Progenitor cell of endocrine pancreas (in vitro differentiated cells): ENCODE measurements at regions not wholly inside any gene's neighbourhood (a gene's known extent, or its start where the extent isn't known, plus 50 kb on each side); places are given as distances from the start of the nearest gene placed in this dataset.

ENCODE experiments used
- DNase-seq: peaks from one replicate; pipeline ENCODE4 v3.0.0; 2021; ENCODE audit warnings: low spot score; ENCODE audit not compliant: unreplicated experiment
- H3K27ac Mint-ChIP-seq: 2 replicates; pipeline ENCODE4 v1.8.0; 2021; ENCODE audit warnings: mild to moderate bottlenecking, moderate library complexity, mixed read lengths
- H3K27me3 Mint-ChIP-seq: 2 replicates; pipeline ENCODE4 v1.8.0; 2021; ENCODE audit warnings: mixed read lengths
- H3K36me3 Mint-ChIP-seq: 2 replicates; pipeline ENCODE4 v1.8.0; 2022; ENCODE audit warnings: mixed read lengths; ENCODE audit not compliant: insufficient read depth
- H3K4me1 Mint-ChIP-seq: 2 replicates; pipeline ENCODE4 v1.8.0; 2021; ENCODE audit warnings: low read depth, mixed read lengths
- H3K4me3 Mint-ChIP-seq: 2 replicates; pipeline ENCODE4 v1.8.0; 2021; ENCODE audit warnings: low read depth, mild to moderate bottlenecking, moderate library complexity, mixed read lengths
- H3K9me3 Mint-ChIP-seq: 2 replicates; pipeline ENCODE4 v1.8.0; 2021; ENCODE audit warnings: low read depth, mixed read lengths
- TF ChIP-seq, protein P1 (sequence below): fragments of 200-600 bp; sonication (generic); IDR thresholded peaks from one replicate; pipeline ENCODE4 v1.5.0; 2021; ENCODE audit warnings: antibody characterized with exemption, mild to moderate bottlenecking; ENCODE audit not compliant: unreplicated experiment

DNA sequence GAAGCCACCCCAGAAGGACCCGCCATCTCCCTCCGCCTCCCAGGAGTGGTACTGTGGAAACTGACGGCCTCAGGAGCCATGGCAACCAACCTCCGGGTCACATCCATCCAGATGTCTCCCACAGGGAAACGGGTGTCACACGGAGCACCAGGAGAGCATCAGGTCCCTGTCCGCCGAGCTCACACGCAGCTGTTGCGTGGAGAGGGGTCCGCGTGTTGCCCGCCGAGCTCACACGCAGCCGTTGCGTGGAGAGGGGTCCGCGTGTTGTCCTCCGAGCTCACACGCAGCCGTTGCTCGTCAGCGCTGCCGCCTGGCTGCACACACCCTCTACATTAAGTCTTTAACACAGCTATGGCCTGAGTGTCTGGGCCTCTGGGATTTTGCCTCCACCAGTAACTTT, 311.1 kb upstream of the SHH start:
- H3K4me3 Mint-ChIP-seq = no peak overlapping the region
- no peak overlapping the region for H3K27ac Mint-ChIP-seq
- DNase-seq = no peak
- TF ChIP-seq, protein P1, sequence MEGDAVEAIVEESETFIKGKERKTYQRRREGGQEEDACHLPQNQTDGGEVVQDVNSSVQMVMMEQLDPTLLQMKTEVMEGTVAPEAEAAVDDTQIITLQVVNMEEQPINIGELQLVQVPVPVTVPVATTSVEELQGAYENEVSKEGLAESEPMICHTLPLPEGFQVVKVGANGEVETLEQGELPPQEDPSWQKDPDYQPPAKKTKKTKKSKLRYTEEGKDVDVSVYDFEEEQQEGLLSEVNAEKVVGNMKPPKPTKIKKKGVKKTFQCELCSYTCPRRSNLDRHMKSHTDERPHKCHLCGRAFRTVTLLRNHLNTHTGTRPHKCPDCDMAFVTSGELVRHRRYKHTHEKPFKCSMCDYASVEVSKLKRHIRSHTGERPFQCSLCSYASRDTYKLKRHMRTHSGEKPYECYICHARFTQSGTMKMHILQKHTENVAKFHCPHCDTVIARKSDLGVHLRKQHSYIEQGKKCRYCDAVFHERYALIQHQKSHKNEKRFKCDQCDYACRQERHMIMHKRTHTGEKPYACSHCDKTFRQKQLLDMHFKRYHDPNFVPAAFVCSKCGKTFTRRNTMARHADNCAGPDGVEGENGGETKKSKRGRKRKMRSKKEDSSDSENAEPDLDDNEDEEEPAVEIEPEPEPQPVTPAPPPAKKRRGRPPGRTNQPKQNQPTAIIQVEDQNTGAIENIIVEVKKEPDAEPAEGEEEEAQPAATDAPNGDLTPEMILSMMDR = no peak
- no peaks in the 10 kb centered on the region for H3K36me3 Mint-ChIP-seq
- no peaks in the 10 kb centered on the region for H3K9me3 Mint-ChIP-seq
- peaks cover 9% of the 10 kb centered on the region for H3K27me3 Mint-ChIP-seq
- H3K4me1 Mint-ChIP-seq = no peaks in the 10 kb centered on the region

DNA sequence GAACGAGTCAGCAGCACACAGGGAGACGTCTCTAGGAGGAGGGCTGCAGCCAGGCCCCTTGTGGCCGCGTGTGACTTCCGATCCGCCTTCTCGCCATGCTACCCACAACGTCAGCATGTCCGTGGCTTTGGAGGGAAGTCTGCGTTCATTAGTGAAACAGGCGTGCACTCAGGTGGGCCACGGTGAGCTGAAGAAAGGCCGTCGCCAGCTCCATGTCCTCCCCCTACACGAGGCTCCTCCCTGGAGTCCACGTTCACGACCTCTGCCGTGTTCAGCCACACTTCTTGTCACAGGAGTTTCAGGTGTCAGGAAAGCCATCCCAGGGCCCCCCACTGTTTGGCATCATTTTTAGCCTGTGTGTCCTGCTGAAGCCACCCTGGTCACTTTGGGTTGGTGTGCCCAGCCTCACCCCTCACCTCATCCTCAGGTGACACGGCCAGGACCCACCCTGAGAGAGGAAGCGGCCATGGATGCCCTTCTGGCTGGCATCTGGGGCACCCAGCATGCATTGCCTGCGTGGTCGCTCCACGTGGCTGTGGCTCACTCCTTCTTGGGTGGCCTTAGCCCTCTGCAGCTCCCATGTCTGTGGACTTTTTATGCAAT, 310.6 kb upstream of the SHH start:
- no peak for DNase-seq
- H3K27ac Mint-ChIP-seq = no peak overlapping the region
- H3K36me3 Mint-ChIP-seq = no peaks in the 10 kb centered on the region
- H3K27me3 Mint-ChIP-seq = peaks cover 9% of the 10 kb centered on the region
- H3K9me3 Mint-ChIP-seq = no peaks in the 10 kb centered on the region
- TF ChIP-seq, protein P1 = no peak
- H3K4me1 Mint-ChIP-seq = no peaks in the 10 kb centered on the region
- no peak overlapping the region for H3K4me3 Mint-ChIP-seq

DNA sequence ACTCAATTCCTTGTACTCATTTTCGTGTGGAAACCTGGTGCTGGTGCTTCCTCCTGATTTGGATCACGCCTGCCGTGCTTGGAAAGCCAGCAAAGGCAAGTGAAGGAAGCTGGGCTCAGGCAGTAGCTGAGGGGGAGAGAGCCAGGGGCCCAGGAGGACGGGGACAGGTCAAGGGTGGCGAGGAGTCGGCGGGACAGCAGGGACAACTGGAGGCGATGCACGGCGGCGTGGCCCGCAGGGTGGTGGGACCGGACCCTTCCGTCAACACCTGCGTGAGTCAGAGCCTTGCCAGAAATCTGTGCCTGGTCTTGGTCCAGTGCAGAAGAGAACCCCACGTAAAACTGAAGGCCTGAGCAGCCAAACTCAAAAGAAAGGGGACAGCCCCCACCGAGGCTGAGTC, 309.7 kb upstream of the SHH start:
- TF ChIP-seq, protein P1 = no peak
- Mint-ChIP-seq H3K27me3 (peaks cover 9% of the 10 kb centered on the region), H3K9me3 (no peaks in the 10 kb centered on the region), H3K4me3 (no peak overlapping the region), H3K36me3 (no peaks in the 10 kb centered on the region), H3K27ac (no peak overlapping the region), H3K4me1 (no peaks in the 10 kb centered on the region)
- DNase-seq = no peak

DNA sequence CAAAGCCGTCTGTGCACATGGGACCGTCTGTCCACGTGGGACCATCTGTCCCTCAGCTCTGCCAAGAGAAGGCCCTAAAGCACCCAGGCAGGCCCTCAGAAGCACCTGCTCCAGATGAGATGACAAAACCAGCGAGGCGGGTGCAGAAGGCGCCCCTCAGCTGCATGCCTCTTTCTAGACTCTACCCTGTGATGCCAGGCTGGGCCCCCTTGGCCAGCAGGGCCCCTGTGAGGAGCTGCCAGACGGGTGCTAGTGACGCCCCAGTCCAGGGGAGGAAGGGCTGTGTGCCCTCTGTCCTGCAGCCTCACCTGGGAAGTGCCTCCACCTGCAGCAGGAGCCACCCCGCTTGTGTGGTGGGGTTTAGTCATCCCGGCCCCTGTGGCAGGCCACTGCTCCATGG, 309.2 kb upstream of the SHH start:
- TF ChIP-seq, protein P1 = no peak
- Mint-ChIP-seq H3K27me3 (peaks cover 9% of the 10 kb centered on the region), H3K36me3 (no peaks in the 10 kb centered on the region), H3K27ac (no peak overlapping the region), H3K9me3 (no peaks in the 10 kb centered on the region), H3K4me1 (no peaks in the 10 kb centered on the region), H3K4me3 (no peak overlapping the region)
- DNase-seq = no peak

DNA sequence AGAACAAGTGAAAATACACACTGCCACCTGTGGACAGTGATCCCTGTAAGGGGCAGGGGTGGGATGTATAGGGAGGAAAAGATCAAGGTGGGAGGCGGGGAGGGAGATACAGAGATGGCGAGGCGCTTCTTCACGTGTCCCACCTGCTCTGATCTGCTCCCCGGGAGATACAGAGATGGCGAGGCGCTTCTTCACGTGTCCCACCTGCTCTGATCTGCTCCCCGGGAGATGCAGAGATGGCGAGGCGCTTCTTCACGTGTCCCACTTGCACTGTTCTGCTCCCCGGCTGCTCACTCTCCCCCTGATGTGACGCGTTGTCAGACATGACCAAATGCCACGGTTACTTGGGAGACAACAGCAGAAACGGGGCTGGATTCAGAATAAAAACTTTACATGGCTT, 308.3 kb upstream of the SHH start:
- Mint-ChIP-seq H3K27ac (no peak overlapping the region), H3K4me1 (no peaks in the 10 kb centered on the region), H3K27me3 (peaks cover 9% of the 10 kb centered on the region), H3K36me3 (no peaks in the 10 kb centered on the region), H3K9me3 (no peaks in the 10 kb centered on the region), H3K4me3 (no peak overlapping the region)
- no peak for DNase-seq
- TF ChIP-seq, protein P1 = no peak
